Body of pancreas (tissue), 4 donors: ENCODE measurements at regions not wholly inside any gene's neighbourhood (a gene's known extent, or its start where the extent isn't known, plus 50 kb on each side); places are given as distances from the start of the nearest gene placed in this dataset.

Experiments used
- CTCF ChIP-seq, 7 experiments: fragments of 450-650 bp in 4 of 7; fragments of 200-600 bp in 3 of 7; sonication (generic) in 3 of 7; IDR thresholded peaks; one replicate each; pipeline ENCODE4 v1.5.1; 2016 to 2019; ENCODE audit warnings: antibody characterized with exemption in 7 of 7
- POLR2A ChIP-seq, 3 donors: fragments of 450-650 bp; IDR thresholded peaks; one replicate each; pipeline ENCODE4 v1.6.1; 2016; ENCODE audit warnings: antibody characterized with exemption in 3 of 3, mild to moderate bottlenecking in 2 of 3

GRCh38 chrX:125953814-125954213 lies 212.3 kb downstream of the DCAF12L2 start:
- TF ChIP-seq CTCF (IDR thresholded peaks at IDR 0.05): no peak
- TF ChIP-seq POLR2A (IDR thresholded peaks at IDR 0.05): no peak
